AG04449 (cell line): ENCODE measurements at regions not wholly inside any gene's neighbourhood (a gene's known extent, or its start where the extent isn't known, plus 50 kb on each side); places are given as distances from the start of the nearest gene placed in this dataset.
"Not testable (repeated sequence)": the region's sequence is repeated elsewhere in the genome, so short reads cannot be mapped to it uniquely, and the experiment has no call there.

Source experiments
- CTCF ChIA-PET: fragments of 350-600 bp; formaldehyde crosslinking; extraction: SDS; loops from one replicate; lab custom pipeline; 2021; ENCODE audit warnings: antibody characterized with exemption; lab: Yijun Ruan, JAX
- POLR2A ChIA-PET: fragments of 400-600, 350-600 bp; formaldehyde crosslinking; extraction: SDS; loops from one replicate; lab custom pipeline; 2020; ENCODE audit warnings: antibody characterized with exemption, inconsistent platforms; lab: Yijun Ruan, JAX
- DNase-seq: peaks from one replicate; pipeline ENCODE4 v3.0.0-alpha.2; 2010; ENCODE audit warnings: low read depth, low spot score
- H3K4me3 ChIP-seq: 2 replicates; pipeline ENCODE4 v1.5.1; 2011; ENCODE audit warnings: low read depth, mild to moderate bottlenecking, control low read depth, low read length
- CTCF ChIP-seq: IDR thresholded peaks from one replicate; pipeline ENCODE4 v1.5.1; 2011; ENCODE audit warnings: mild to moderate bottlenecking, moderate library complexity, low read length, control low read depth, inconsistent platforms; ENCODE audit not compliant: insufficient read depth; ENCODE audit errors: missing control alignments

GRCh38 chr10:90087197-90088023 lies 386.0 kb downstream of the KIF20B start:
- no peak for TF ChIP-seq CTCF
- ChIA-PET CTCF (no interaction called here), POLR2A (no interaction called here)
- no peak overlapping the region for H3K4me3 ChIP-seq
- DNase-seq = no peak

- no peak for TF ChIP-seq CTCF
- no peak overlapping the region for H3K4me3 ChIP-seq
- CTCF ChIA-PET = no interaction called here
- POLR2A ChIA-PET = no interaction called here
- DNase-seq = no peak
Observed at GRCh38 chr10:90088024-90088317, 386.6 kb downstream of the KIF20B start.

- DNase-seq = no peak
- H3K4me3 ChIP-seq = no peak overlapping the region
- no peak for TF ChIP-seq CTCF
- CTCF ChIA-PET = no interaction called here
- POLR2A ChIA-PET = no interaction called here
Observed at GRCh38 chr10:90089719-90090118, 388.3 kb downstream of the KIF20B start.

GRCh38 chr10:90096196-90096595 lies 394.8 kb downstream of the KIF20B start:
- no peak for DNase-seq
- no peak for TF ChIP-seq CTCF
- POLR2A ChIA-PET = no interaction called here
- H3K4me3 ChIP-seq = no peak overlapping the region
- CTCF ChIA-PET = no interaction called here

GRCh38 chr10:90107581-90107980 lies 406.2 kb downstream of the KIF20B start:
- DNase-seq, POLR2A ChIA-PET, H3K4me3 ChIP-seq, CTCF ChIA-PET: not testable (repeated sequence)

- ChIA-PET CTCF (no interaction called here), POLR2A (no interaction called here)
- no peak for DNase-seq
- TF ChIP-seq CTCF = no peak
- H3K4me3 ChIP-seq = no peak overlapping the region
Observed at GRCh38 chr10:90111671-90112070, 410.3 kb downstream of the KIF20B start.

- POLR2A ChIA-PET = no interaction called here
- H3K4me3 ChIP-seq = no peak overlapping the region
- CTCF ChIA-PET = no interaction called here
- no peak for DNase-seq
- TF ChIP-seq CTCF = no peak
Observed at GRCh38 chr10:90112681-90113080, 411.3 kb downstream of the KIF20B start.

GRCh38 chr10:90118567-90118966 lies 417.2 kb downstream of the KIF20B start:
- H3K4me3 ChIP-seq, POLR2A ChIA-PET, DNase-seq, CTCF ChIA-PET: not testable (repeated sequence)

GRCh38 chr10:90119631-90120280 lies 418.4 kb downstream of the KIF20B start:
- H3K4me3 ChIP-seq, DNase-seq, CTCF ChIA-PET, POLR2A ChIA-PET: not testable (repeated sequence)
